Loucy (cell line): ENCODE measurements at regions not wholly inside any gene's neighbourhood (a gene's known extent, or its start where the extent isn't known, plus 50 kb on each side); places are given as distances from the start of the nearest gene placed in this dataset.

Experiments
- H2AFZ ChIP-seq: fragments of 200-600 bp; sonication (generic); 2 replicates; pipeline ENCODE4 v1.6.0; 2016; ENCODE audit warnings: antibody characterized with exemption, mild to moderate bottlenecking, low read length, moderate library complexity
- H3F3A ChIP-seq: fragments of 200-600 bp; 2 replicates; pipeline ENCODE4 v1.6.0; 2016; ENCODE audit warnings: antibody characterized with exemption, low read depth, mild to moderate bottlenecking
- H3K27me3 ChIP-seq: fragments of 200-600 bp; sonication (generic); 2 replicates; pipeline ENCODE4 v1.6.1; 2014; ENCODE audit warnings: low read length, mild to moderate bottlenecking; ENCODE audit not compliant: insufficient read depth, poor library complexity, severe bottlenecking
- H3K36me3 ChIP-seq: fragments of 200-600 bp; sonication (generic); 2 replicates; pipeline ENCODE4 v1.6.1; 2016; ENCODE audit warnings: low read length; ENCODE audit not compliant: insufficient read depth
- H3K4me1 ChIP-seq: fragments of 200-600 bp; sonication (generic); 2 replicates; pipeline ENCODE4 v1.5.1; 2014; ENCODE audit warnings: low read length, mild to moderate bottlenecking; ENCODE audit not compliant: insufficient read depth, poor library complexity, severe bottlenecking
- H3K4me2 ChIP-seq: fragments of 200-600 bp; sonication (generic); 2 replicates; pipeline ENCODE4 v1.6.0; 2014; ENCODE audit warnings: antibody characterized with exemption, low read length, low read depth, mild to moderate bottlenecking; ENCODE audit not compliant: poor library complexity, severe bottlenecking
- H3K4me3 ChIP-seq: fragments of 200-600 bp; sonication (generic); 2 replicates; pipeline ENCODE4 v1.5.1; 2014; ENCODE audit warnings: low read length, mild to moderate bottlenecking, mixed read lengths; ENCODE audit not compliant: poor library complexity, severe bottlenecking
- H3K79me2 ChIP-seq: fragments of 200-600 bp; sonication (generic); 2 replicates; pipeline ENCODE4 v1.6.1; 2014; ENCODE audit warnings: low read length; ENCODE audit not compliant: insufficient read depth
- H3K9ac ChIP-seq: fragments of 200-600 bp; sonication (generic); 2 replicates; pipeline ENCODE4 v1.6.0; 2014; ENCODE audit warnings: mild to moderate bottlenecking, low read depth, low read length, moderate library complexity; ENCODE audit not compliant: poor library complexity, severe bottlenecking
- H3K9me2 ChIP-seq: fragments of 200-600 bp; sonication (generic); replicated peaks from 2 replicates; pipeline ENCODE4 v1.6.1; 2016; ENCODE audit warnings: low read depth, low read length, mixed read lengths
- H3K9me3 ChIP-seq: fragments of 200-600 bp; sonication (generic); 2 replicates; pipeline ENCODE4 v1.6.1; 2014; ENCODE audit warnings: mild to moderate bottlenecking, antibody characterized with exemption, low read length, low read depth; ENCODE audit not compliant: insufficient read depth
- H4K20me1 ChIP-seq: fragments of 200-600 bp; sonication (generic); 2 replicates; pipeline ENCODE4 v1.6.0; 2014; ENCODE audit warnings: antibody characterized with exemption, low read length, mild to moderate bottlenecking; ENCODE audit not compliant: insufficient read depth, poor library complexity, severe bottlenecking
- CTCF ChIP-seq: fragments of 200-600 bp; sonication (generic); conservative IDR thresholded peaks from 2 replicates; pipeline ENCODE4 v1.5.1; 2014; ENCODE audit warnings: mild to moderate bottlenecking, antibody characterized with exemption, low read length
- EZH2phosphoT487 ChIP-seq: fragments of 200-600 bp; IDR thresholded peaks from 2 replicates; pipeline ENCODE4 v1.6.1; 2018; ENCODE audit warnings: antibody characterized with exemption, mild to moderate bottlenecking, moderate library complexity, borderline replicate concordance

GRCh38 chr4:112076919-112077608, 68.2 kb upstream of the FAM241A start:
- no peak overlapping the region for H2AFZ ChIP-seq
- no peak overlapping the region for H3K4me2 ChIP-seq
- H3K79me2 ChIP-seq = no peaks in the 10 kb centered on the region
- no peaks in the 10 kb centered on the region for H3K4me1 ChIP-seq
- no peaks in the 10 kb centered on the region for H3K36me3 ChIP-seq
- H3K9me2 ChIP-seq = no peaks in the 10 kb centered on the region
- TF ChIP-seq CTCF (no peak), EZH2phosphoT487 (no peak)
- H4K20me1 ChIP-seq = no peaks in the 10 kb centered on the region
- no peak overlapping the region for H3K4me3 ChIP-seq
- no peak overlapping the region for H3K9ac ChIP-seq
- no peaks in the 10 kb centered on the region for H3F3A ChIP-seq
- peaks cover 10% of the 10 kb centered on the region; the same call in 1 of the 2 replicates for H3K9me3 ChIP-seq
- no peaks in the 10 kb centered on the region for H3K27me3 ChIP-seq

- Histone ChIP-seq H3K9ac (no peak overlapping the region), H3K79me2 (no peaks in the 10 kb centered on the region), H3K9me3 (peaks cover 10% of the 10 kb centered on the region; the same call in 1 of the 2 replicates), H4K20me1 (no peaks in the 10 kb centered on the region), H3F3A (no peaks in the 10 kb centered on the region), H3K9me2 (no peaks in the 10 kb centered on the region), H3K4me2 (no peak overlapping the region), H3K4me3 (no peak overlapping the region), H3K36me3 (no peaks in the 10 kb centered on the region), H2AFZ (0 out of 2 replicates have a peak overlapping the region, but pooled peaks have one; percentile 24), H3K4me1 (no peaks in the 10 kb centered on the region), H3K27me3 (no peaks in the 10 kb centered on the region)
- TF ChIP-seq CTCF = no peak
- TF ChIP-seq EZH2phosphoT487 = no peak
Observed at GRCh38 chr4:112077743-112078142, 67.5 kb upstream of the FAM241A start.

GRCh38 chr4:112082954-112083586, 62.2 kb upstream of the FAM241A start:
- Histone ChIP-seq H3K9me2 (no peaks in the 10 kb centered on the region), H3K9ac (no peak overlapping the region), H3K4me1 (no peaks in the 10 kb centered on the region), H2AFZ (no peak overlapping the region), H4K20me1 (no peaks in the 10 kb centered on the region), H3K27me3 (no peaks in the 10 kb centered on the region), H3K36me3 (no peaks in the 10 kb centered on the region), H3K79me2 (no peaks in the 10 kb centered on the region), H3K9me3 (no peaks in the 10 kb centered on the region), H3K4me3 (no peak overlapping the region), H3F3A (no peaks in the 10 kb centered on the region), H3K4me2 (no peak overlapping the region)
- TF ChIP-seq CTCF (no peak), EZH2phosphoT487 (no peak)
